T1000 (cell line): ENCODE measurements at regions not wholly inside any gene's neighbourhood (a gene's known extent, or its start where the extent isn't known, plus 50 kb on each side); places are given as distances from the start of the nearest gene placed in this dataset.

Experiments used
- DNase-seq: peaks from one replicate; lab custom pipeline; 2025; ENCODE audit warnings: mixed read lengths; lab: John Stamatoyannopoulos, UW

DNA sequence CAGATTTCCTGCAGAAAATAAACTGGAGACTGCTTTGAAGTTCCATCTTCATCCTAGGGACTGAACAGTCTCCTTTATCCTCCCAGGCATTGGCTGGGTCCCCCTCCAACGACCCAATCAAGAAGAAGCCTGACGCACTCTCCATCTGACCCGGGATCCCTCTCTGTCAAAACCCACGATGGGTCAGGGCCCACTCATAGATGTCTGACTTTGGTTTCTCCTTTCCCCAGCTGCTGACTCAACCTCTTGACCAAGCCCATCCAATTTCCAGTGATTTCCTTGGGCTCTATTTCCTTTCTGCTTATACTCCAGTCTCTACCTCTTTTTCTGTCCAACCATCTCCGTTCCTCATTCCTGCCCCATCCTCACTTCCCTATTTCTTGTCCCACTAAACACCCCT lies 189.7 kb downstream of the MIAT start:
- no peak for DNase-seq

DNA sequence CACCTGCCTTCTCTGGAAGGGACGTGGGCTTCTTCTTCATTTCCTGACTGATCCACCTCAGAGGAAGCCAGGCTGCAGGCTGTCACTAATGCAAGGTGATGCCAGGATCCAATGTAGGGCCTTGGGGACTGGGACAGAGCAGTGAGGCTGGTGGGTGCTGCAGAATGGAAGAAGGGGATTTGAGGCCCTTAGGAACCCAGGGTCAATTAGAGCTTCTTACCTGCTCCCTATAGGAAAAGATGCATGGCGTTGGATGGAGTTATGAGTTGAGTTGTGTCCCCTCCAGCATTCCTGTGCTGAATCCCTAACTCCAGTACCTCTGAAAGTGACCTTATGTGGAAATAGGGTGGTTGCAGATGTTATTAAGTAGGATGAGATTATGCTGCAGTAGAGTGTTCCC lies 190.4 kb downstream of the MIAT start:
- DNase-seq, result no peak

DNA sequence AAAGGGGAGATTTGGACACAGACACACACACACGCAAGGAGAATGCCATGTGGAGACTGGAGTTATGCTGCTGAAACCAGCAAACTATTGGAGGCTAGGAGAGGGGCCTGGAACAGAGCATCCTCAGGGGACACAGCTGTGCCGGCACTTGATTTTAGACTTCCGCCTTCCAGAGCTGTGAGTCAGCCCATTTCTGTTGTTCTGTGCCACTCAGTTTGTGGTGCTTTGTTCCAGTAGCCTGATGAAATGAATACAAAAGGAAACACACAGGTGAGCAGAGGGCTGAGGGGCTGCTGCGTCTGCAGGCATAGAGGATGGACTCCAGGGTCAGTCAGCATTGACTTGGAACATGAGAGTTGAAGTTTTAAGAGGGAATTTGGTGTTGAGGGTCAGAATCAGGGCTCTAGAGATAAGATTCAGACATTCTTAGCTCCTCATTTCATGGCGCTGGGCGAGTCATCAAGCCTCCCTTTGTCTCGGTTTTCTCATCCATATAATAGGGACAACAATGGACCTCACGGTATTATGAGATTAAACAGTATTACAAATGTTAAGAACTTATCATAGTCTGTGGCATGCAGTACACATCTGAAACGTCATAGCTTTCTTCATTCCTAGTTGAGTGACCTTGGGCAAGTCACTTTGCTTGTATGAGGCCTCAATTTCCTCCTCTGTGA lies 191.0 kb downstream of the MIAT start:
- no peak for DNase-seq

DNA sequence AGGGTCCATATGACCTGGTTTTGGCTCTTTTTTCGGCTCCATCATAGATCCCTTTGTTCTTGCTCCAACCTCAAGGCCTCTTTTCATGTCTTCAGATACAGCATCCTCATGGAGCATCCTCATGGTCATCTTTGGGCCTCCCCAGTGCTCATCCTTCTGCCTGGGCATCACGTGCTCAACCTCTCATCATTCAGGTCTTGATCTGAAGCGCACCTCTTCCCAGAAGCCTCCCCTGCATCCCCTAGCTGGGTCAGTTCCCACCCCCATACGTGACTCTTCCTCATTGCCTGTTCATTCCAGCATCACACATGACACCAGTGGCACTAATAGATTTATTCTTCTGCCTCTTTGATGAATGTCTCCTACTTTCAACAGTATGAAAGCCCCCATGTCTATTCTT lies 192.2 kb downstream of the MIAT start:
- DNase-seq, result no peak

DNA sequence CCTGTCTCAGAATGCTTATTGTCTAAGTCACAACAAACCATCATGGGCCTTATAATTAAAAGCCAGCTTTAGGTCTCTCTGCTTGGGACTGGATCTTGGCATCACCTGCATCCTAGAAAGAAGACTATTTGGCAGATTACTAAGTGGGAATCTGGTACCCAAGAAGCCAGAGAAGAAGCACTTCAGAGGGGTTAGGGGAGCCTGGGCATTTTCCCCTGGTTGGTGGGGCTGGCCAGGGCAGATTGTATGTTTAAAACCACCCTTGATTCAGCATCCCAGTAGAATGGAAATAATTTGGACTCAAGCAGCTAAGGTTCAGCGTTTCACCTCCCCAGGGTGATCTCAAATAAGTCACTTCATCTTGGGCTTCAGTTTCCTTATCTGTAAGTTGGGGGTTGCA lies 193.7 kb downstream of the MIAT start:
- DNase-seq, result no peak

DNA sequence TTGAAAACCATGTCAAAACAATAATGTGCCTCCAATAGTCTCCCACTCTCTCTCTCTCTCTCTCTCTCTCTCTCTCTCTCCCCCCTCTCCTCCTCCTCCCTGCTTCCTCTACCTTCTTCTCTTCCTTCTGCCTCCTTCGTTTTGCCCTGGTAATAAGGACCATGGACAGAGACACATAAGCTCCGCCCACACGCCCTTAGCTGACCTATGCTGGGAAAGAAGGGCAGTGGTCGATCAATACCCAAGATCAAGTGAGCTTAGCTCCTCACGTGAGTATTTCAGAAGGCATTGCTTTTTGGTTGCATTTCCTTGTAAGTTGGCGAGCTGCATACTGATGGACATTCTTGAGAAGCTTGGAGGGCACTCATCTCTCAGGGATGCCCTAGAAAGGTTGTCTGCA lies 194.8 kb downstream of the MIAT start:
- DNase-seq, result no peak

DNA sequence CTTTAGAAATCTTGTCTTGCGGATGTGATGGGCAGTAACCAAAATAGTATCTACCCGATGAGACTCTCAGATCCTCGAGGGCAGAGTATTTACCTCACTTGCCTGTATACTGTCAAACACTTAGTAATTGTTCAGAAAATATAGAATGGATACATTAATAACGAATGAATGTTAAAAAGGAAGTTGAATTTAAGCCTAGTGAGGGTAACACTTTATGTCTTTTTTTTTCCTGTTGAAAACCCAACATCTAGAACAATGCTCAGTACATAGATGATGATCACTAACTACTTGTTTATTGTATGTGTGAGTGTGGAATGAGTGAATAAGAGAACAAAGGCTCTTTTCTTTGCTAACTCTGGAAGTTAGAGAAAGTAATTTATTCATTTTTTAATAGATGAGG lies 195.7 kb downstream of the MIAT start:
- no peak for DNase-seq

DNA sequence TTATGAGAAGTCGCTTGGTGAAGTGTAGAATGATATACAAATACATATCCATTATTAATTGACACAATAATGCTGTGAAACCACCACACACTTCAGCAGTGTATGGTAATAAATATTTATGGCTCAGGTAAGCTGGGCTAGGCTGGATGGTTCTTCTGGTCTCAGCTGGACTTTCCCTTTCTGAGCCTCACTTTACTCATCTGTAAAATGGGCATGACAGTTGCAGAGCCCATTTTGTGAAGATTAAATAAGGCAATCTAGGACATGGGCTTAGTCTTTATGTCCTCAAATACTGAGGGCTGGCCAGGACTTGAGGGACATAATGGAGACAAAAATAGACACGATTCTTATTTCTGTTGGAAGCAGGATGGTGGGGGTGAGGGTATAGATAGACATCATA lies 196.1 kb downstream of the MIAT start:
- no peak for DNase-seq

DNA sequence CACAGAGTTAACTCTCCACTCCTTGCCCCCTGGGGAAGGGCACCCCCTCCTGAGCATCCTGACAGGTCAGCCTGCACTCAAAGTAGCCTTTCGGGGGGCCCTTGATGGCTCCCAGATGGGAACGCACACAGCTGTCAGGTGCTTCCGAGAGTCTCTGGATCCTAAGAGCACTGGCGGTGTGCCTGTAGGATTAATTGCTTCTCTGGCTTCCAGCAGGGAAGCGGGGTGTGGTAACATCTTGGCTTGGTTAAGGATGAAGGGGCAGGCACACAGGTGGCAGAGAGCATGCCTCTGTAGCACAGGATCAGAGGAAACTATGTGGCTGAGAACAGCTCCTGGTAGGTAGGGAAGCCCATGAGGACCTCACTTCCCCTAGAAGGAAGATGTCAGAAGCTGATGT lies 199.8 kb downstream of the MIAT start:
- no peak for DNase-seq

DNA sequence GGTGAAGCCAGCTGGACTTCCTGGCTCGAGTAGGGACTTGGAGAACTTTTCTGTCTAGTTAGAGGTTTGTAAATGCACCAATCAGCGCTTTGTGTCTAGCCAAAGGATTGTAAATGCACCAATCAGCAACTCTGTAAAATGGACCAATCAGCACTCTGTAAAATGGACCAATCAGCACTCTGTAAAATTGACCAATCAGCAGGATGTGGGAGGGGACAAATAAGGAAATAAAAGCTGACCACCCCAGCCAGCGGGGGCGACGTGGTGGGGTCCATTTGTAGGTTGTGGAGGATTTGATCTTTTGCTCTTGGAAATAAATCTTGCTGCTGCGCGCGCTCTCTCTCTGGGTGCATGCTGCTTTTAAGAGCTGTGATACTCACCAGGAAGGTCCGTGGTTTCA lies 202.9 kb downstream of the MIAT start:
- DNase-seq, result no peak

DNA sequence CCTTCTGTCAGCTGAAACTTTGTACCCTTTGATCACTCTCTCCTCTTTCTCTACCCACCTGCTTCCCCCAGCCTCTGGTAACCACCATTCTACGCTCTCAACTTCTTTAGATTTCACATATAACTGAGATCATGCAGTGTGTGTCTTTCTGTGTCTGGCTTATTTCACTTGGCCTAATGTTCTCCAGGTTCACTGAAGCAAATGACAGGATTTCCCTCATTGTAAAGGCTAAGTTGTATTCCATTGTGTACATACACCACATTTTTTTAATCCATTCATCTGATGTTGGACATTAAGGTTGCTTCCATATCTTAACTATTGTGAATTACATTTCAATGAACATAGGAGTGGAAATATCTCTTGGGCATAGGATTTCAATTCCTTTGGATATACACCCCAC lies 207.6 kb downstream of the MIAT start:
- no peak for DNase-seq

DNA sequence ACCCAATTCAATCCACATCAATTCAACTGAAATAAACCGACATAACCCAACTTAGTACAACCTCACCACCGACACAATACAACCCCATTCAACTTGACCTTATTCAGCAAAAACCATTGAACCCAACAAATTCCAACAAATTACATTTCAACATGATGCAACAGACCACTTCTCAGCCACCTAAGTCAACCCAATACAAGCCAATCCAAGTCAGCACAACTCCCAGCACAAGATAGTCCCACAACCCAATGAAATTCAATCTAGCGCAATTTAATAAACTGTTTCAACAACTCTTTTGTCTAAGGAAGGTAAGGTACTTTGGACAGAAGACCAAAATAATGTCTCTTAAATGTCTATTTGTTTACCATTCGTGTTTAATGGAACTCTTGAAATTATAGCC lies 226.0 kb downstream of the MIAT start:
- DNase-seq, result no peak

DNA sequence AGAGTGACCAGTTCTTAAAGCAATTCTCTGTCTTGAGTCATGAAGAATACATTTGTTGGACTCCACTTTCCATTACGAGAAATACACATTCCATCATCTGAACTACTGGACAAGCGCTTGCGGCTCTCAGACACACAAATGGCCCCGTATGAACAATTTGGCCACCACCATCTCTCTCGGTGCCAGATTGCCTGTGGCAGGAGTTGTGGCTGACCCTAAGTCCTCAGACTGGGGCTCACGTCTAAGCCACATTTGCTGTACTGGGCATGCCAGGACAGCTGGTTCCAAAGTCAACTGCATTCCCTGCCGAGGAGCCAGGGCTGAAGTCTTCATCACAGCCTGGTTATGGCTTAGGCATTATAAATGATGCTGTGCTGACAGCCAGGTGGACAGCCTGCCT lies 227.5 kb downstream of the MIAT start:
- DNase-seq, result no peak

DNA sequence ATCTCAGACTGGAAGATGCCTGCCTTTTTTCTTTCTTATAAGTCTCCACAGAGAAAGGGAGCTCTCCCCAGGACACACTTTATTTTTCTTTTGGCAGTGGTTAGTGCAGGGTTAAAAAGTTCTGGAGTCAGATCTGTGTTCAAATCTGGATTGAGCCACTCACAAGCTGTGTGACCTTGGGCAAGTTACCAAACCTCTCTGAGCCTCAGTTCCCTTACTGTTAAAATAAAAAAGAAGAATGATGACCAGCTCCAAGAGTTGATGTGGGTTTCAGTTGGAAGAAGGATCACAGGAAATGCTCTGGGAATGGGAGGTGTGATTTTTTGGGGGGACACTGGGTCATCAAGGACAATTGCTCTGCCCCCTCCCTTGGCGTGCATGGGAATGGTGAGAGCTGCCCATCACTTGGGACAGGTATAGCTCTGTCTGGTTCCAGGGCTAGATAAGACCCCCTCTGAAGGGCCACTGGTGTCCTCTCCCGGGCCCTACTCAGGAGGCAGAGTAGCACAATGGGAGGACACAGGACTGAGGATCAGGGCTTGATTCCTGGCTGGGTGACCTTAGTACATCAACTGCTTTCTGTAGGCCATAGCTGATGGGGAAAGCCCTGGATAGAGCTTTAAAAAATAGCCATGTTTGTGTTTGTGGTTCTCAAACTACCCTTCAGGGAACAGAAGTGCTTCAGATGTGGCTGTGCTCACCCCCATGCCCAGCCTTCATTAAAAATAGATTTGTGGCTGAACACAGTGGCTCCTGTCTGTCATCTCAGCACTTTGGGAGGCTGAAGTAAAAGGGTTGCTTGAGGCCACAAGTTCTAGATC lies 228.3 kb downstream of the MIAT start:
- no peak for DNase-seq

DNA sequence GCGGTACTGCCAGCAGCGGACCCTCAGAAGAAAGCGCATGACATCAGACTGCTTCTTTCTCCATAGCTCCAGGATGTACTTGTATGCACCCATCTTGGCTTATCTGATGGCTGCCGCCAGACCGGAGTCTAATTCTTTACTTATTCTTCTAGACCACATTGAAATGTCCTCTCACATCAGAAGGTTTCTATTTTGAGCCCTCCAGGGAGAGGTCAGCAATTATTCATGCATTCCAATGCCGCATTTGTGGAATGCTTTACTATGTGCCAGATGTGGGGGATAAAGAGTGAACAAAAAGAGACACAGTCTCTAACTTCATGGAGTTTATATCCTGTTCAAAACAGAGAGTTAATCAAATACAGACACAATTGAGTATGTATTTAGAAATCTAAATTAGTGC lies 230.1 kb downstream of the MIAT start:
- DNase-seq, result peak; percentile 8

DNA sequence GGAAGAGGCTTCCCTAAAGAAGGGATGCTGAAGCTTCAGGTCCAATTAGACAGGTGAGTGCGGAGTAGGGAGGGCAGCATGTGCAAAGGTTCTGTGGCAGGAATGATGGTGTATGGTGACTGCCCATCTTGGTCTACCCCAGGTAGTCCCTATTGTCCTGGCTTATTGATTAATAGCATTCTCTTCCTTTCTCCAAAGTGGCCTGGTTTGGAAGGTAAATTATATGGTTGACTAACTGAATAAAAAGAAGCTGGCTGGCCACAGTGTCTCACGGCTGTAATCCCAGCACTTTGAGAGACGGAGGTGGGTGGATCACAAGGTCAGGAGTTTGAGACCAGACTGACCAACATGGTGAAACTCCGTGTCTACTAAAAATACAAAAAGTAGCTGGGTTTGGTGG lies 230.5 kb downstream of the MIAT start:
- no peak for DNase-seq

DNA sequence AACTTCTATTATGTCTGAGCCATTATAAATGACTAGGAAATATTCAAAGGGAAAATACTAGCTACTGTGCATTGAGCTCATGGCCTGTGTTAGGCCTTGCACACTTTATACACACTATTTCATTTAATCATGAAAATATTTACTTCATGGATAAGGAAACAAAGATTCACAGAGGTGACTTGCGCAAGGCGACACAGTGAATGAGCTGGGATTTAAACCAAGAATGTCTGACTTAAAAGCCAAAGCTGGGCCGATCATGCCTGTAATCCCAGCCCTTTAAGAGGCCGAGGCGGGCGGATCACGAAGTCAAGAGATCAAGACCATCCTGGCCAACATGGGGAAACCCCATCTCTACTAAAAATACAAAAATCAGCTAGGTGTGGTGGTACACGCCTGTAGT lies 231.5 kb downstream of the MIAT start:
- DNase-seq, result no peak

DNA sequence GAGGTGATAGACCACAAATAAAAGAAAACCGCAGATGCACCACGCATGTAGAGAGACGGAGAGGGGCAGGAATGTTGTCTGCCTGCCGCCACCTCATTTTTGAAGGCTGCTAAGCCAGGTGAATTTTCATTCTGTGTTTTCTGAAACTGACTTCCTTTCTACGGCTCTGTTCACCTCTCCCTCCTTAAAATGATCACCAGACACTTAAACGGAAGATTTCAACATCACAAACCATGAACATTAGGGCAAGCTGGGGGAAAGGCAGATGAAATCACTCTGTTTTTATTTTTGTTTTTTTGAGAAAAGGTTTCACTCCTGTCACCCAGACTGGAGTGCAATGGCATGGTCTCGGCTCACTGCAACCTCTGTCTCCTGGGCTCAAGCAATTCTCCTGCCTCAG lies 232.4 kb downstream of the MIAT start:
- no peak for DNase-seq

DNA sequence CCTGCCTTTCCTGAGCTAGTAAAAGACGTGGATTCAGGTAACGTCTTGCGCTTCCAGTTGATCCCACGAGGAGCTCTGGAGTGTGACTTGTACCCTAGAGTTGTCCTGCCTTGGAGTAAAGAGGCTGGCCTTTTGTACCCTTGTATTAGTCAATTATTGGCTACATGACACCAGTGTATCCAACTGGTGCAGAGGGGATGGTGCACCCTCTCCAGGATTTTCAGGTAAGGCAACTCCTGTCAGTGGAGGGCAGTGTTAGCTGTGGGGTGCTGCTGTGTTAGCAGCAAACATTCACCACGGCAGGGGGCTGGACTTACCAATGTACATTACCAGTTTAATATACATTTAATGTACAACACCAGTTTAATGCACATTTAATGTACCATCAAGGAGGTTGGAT lies 233.5 kb downstream of the MIAT start:
- DNase-seq, result no peak

DNA sequence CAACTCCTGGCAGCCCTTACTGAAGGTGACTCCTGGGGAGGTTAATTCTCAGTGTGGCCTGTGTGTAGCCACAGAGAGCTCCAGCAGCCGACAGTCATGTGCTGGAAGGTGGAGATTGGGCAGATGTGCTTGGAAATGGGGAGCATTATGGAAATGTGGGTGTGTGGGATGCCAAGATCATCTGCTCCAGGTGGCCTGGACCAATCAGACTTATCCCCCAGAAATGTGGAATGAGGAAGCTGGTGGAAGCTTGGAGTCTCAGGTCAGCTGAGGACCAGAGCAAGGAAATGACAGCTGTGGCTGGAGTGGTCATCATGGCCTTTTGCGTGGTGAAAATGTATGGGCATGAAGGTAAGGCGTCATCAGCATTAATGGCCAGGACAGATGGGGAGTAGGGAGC lies 234.0 kb downstream of the MIAT start:
- DNase-seq, result no peak

DNA sequence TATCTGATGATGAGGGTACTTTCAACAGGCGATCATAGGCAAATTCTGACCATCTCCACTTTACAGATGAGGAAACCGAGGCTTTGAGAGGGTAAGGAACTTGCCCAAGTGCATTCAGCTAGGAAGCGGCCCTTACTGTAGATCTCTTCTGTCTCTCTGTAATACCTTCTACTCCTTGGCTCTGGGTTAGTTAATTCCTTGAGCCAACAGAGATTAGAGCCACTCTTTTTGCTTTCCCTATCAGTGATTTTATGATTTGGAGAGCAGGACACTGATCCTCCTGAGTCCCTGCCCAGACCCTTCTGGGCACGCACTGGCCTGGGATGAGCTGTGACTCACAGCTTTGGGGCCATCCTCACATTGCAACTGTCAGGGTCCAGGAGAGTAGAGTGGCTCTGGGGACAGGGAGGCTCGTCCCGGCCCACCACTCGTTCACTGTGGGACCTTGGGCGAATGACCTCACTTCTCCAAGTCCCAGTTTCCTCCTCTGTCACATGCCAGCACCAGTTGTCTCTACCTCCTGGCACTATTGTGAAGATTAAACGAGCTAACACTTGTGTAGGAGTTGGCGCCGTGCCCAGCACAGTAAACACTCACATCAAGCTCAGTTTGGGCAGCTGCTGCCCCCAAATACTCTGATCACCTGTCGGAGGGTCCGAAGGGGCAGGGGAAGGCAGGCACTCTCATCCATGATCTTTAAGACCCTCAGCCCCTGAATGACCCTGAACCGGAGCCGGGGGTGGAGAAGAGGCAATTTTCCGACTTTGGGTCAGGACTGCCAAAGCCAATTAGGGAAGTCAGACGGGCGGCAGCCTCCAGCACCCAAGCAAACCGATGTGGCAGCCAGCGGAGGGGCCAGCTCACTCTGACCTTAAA lies 235.0 kb downstream of the MIAT start:
- DNase-seq, result no peak

DNA sequence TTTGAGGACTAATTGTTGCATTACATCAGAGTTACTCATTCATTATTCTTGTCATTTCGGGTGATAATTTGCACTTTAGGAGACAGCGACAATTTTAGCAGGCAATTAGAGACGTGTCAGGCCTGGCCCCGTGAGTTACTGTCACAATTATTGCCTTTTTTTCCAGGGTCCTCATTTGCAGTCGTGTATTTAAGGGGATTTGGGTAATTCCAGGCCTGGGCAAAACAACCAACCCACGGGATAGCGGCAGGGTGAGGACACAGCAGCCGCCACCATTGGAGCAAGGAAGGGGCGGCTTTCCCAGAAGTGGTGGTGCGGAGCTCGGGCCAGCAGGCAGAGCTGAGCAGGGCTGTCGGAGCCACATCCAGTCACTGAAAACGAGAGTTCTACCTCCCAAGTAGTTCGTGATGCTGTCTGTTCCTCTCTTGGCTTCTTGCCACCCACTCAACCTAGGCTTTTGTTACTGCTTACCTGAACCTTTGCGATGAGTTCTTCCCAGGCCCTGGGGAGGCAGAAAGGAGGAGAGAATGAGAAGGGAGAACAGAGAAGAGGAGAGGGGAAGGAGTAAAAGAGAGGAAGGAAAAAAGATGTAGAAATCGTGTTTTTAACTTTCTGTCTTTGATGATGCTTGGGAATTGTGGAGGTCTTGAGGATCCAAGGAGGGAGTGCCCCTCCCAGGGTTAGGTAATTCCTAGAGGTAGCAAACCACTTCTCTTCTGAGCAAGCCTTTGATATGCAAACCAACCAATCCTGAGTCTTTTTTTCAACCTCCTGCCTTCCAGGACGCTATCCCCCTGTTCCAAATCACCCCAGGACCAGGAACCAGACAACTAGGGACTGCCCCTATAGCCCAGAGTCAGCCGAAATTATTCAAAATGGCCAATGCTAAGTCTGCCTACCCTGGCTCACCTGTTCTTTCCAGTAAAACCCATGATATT lies 236.1 kb downstream of the MIAT start:
- DNase-seq, result no peak
